ENCODE measurements at regions not wholly inside any gene's neighbourhood (a gene's known extent, or its start where the extent isn't known, plus 50 kb on each side); places are given as distances from the start of the nearest gene placed in this dataset.

DNA sequence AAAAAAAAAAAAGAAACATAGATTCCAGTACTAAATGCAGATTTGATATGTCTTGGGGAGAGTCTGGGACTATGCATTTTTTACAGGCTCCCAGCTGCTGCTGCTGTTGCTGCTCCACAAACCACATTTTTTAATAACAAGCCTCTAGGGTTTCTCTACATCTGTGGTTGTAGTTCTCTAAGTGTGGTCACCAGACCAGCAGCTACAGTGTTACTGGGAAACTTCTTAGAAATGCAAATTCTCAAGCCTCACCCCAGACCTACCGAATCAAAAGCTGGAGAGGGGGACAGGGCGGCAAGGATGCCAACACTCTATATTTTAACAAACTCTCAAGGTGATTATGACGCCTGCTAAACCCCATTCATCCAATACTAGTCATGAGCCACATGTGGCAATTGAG, 293.4 kb upstream of the PTGER4 start:
- TF ChIP-seq, protein P1, sequence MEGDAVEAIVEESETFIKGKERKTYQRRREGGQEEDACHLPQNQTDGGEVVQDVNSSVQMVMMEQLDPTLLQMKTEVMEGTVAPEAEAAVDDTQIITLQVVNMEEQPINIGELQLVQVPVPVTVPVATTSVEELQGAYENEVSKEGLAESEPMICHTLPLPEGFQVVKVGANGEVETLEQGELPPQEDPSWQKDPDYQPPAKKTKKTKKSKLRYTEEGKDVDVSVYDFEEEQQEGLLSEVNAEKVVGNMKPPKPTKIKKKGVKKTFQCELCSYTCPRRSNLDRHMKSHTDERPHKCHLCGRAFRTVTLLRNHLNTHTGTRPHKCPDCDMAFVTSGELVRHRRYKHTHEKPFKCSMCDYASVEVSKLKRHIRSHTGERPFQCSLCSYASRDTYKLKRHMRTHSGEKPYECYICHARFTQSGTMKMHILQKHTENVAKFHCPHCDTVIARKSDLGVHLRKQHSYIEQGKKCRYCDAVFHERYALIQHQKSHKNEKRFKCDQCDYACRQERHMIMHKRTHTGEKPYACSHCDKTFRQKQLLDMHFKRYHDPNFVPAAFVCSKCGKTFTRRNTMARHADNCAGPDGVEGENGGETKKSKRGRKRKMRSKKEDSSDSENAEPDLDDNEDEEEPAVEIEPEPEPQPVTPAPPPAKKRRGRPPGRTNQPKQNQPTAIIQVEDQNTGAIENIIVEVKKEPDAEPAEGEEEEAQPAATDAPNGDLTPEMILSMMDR (IDR thresholded peaks at IDR 0.05) = no peak
- no peak for TF ChIP-seq POLR2A (IDR thresholded peaks at IDR 0.05)

Measured in testis (tissue), 2 donors.